Endothelial cell of hepatic sinusoid (primary cell): ENCODE measurements at regions not wholly inside any gene's neighbourhood (a gene's known extent, or its start where the extent isn't known, plus 50 kb on each side); places are given as distances from the start of the nearest gene placed in this dataset.
"Not testable (repeated sequence)": the region's sequence is repeated elsewhere in the genome, so short reads cannot be mapped to it uniquely, and the experiment has no call there.

Experiments used
- in situ Hi-C: cut with HindIII; loops from 2 replicates; pipeline ENCODE4 v1.10.0; 2017; ENCODE audit warnings: low sequenced_read_pairs

DNA sequence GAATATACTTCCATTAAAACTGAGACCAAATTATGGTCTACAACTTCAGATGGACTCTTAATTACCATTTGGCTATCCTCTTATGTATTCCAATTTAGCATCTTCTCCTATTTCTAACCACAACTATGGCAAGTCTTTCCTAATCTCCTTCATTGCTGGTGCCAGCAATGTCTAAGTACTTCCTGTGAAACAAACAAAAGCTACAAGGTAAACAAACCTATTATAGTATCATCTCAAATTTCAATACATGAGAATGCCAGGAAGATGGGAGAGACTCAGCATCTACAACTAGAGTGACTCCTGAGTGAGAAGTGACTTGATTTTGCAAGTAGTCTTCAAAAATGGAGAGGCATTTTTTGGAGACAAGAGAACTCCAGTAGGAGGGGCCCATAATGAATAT, 202.9 kb upstream of the ATXN7L3B start:
- in situ Hi-C loops: no loop called here

DNA sequence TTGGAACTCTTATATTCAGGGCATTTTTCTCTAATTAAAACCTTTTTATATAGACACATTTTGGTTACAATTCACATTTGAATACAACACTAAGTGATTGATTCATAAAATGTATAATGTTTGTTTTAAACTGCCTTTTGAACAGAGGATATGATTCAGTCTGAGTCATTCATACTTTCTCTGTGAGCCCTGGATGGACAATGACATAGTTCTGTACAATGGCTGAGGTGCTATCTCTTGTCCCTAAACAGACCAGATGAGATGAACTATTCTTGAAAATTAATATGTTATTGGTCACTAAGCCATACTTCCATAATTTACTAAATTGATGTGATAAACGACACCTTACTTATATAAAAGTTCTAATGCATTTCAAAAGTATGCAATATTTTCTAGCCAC, 199.7 kb upstream of the ATXN7L3B start:
- in situ Hi-C loops: no loop called here

DNA sequence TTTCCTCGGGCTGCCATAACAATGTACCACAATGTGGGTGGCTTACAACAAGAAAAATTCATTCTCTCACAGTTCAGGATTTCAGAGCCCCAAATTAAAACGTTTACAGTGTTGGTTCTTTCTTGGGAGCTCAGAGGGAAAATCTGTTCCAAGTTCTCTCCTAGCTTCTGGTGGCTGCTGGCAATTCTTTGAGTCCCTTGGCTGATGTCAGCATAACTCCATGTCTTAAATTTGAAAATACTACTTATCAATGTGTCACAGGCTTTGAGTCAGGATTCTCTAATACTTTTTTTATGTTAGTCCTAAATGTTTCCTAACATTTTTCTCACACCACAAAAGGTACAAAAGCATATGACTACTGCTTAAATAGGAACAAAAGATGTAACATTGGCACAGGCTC, 198.4 kb upstream of the ATXN7L3B start:
- in situ Hi-C loops: no loop called here

GRCh38 chr12:74349925-74350324, 187.7 kb upstream of the ATXN7L3B start:
- in situ Hi-C loops: no loop called here

- in situ Hi-C loops: no loop called here
These were observed 172.3 kb upstream of the ATXN7L3B start for GRCh38 chr12:74365178-74365964.

GRCh38 chr12:74370608-74371216, 166.9 kb upstream of the ATXN7L3B start:
- in situ Hi-C loops: no loop called here

GRCh38 chr12:74379114-74379513, 158.5 kb upstream of the ATXN7L3B start:
- in situ Hi-C loops: no loop called here

DNA sequence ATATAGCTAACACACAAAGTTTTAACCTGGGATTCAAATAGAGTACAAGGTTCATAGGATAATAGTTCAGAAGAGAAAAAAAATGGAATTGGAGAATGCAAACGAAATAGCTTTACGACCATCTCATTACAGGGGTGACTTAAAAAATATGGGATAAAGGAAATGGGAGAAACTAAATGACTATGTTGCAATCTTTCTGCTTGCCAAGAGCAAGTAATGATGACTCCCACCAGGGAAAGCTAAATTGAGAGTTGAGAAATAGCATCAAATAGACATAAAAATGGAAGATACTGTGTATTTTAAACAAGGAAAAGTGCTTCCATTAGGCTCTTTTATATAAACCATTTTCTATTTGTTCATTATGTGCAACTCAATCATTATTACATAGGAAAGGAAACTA, 155.7 kb upstream of the ATXN7L3B start:
- in situ Hi-C loops: no loop called here

GRCh38 chr12:74382983-74383382, 154.7 kb upstream of the ATXN7L3B start:
- in situ Hi-C loops: no loop called here

DNA sequence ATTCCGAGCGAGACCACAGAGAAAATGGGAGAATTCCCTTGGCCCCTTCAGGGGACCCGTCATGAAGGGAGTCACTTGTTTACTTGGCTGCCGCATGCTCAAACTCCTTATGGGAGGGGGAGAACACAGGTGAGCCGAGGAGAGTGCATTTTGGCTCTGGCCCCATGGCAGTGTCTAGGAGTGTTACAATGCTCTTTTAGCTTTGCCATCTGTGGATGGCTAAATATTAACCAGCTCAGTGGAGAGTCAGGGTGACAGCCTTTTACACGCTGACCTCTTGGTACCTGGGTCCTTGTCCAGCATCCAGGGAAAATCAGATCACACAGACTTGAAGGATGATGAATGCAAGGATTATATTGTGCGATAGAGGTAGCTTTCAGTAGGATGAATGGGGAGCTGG, 146.4 kb upstream of the ATXN7L3B start:
- in situ Hi-C loops: no loop called here

DNA sequence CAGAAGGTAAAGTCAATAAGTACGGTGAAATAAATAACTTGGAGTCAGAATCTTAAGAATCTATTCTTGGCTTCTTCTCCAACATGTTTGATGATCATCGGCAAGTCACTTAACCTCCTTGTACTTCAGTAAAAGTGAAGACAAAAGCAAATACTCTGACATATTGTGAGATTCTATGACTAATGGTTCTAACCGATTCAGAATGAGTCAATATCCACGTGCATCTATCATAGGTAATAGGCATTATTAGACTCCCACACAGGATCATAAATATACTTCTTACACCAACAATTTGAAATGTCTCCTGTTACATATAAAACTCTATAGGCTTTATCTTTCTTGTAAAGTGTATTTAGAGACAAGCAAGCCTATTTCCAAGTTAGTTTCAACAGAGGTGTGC, 144.4 kb upstream of the ATXN7L3B start:
- in situ Hi-C loops: no loop called here

GRCh38 chr12:74394647-74395046, 143.0 kb upstream of the ATXN7L3B start:
- in situ Hi-C loops: no loop called here

GRCh38 chr12:74401035-74401434, 136.6 kb upstream of the ATXN7L3B start:
- in situ Hi-C loops: no loop called here

DNA sequence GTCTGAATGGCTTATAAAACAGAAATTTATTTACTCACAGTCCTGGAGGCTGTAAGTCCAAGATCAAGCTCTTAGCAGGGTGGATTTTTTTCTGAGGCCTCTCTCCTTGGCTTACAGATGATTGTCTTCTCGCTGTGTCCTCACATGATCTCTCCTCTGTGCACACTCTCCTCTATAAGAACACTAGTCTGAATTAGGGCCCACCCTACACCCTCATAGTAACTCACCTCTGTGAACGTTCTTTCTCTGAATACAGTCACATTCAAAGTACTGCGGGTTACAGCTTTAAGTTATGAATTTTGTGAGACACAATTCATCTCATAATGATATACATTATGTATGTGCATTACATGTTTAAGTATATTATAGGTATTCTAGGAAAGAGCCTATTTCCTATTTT, 135.7 kb upstream of the ATXN7L3B start:
- in situ Hi-C loops: no loop called here

DNA sequence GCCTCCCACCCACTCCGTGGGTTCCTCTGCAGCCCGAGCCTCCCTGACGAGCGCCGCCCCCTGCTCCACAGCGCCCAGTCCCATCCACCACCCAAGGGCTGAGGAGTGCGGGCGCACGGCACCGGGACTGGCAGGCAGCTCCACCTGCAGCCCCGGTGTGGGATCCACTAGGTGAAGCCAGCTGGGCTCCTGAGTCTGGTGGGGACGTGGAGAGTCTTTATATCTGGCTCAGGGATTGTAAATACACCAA, 134.5 kb upstream of the ATXN7L3B start:
- in situ Hi-C loops: not testable (repeated sequence)

GRCh38 chr12:74408601-74409166, 129.0 kb upstream of the ATXN7L3B start:
- in situ Hi-C loops: no loop called here

DNA sequence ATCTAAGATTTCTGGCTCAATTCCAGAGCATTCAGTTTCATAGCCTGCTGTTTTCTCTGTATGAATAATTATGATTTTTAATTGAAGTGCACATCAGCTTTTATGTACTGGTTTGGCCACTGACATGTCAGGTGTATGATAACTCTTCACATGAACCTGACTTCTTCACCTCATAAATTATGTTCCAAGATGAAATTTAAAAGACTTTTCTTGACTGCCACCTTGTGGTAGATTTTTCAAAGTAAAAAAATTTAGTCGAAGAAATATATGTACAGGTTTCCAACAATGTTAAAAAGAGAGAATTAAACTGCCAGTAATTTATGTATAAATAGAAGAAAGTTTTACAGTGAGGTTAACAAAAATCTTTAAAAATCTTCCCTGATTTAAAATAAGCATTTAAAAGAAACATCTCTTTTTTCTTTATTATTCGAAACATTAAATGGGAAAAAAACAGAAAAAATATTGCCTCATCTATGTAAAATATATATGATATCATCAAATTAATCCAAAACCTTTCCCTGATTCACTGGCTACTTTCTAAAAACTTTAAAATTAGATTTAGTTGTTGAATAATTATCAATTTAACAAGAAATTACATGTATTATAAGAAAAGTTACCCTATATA, 124.9 kb upstream of the ATXN7L3B start:
- in situ Hi-C loops: no loop called here

DNA sequence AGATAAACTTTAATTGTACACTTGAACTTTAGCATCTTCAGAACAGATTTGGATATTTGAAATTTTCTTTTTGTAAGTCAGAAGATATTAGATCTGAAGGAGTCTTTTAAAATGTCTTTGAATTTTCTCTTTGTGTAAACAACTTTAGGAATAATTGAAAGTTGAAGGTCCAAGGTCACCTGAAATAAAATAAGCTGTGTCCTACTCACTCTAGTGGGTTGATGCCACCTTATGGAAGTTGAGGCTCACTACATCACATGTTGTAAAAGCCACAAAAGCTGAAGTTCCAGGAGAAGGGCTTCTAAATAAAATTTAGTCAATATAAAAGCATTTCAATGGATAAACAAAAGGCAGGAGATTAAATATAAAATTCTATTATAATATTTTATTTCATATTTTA, 122.0 kb upstream of the ATXN7L3B start:
- in situ Hi-C loops: no loop called here

DNA sequence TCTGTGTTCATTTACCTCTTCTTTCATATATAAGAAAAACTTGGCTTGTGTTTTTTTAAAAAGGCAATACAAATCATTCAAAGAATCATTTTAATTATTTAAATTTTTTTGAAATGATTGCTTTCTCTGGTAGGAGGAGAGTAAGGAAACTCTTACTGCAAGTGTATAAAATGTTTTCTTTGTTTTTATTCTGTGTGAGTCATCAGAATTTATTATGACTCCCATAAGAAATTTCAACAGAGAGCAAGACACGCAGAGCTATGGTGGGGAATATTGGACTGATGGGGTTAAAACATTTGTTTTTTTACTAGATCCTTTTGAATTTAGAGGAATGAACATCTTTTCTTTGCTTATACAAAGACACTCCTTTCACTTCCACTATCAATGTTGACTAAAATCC, 119.1 kb upstream of the ATXN7L3B start:
- in situ Hi-C loops: no loop called here

DNA sequence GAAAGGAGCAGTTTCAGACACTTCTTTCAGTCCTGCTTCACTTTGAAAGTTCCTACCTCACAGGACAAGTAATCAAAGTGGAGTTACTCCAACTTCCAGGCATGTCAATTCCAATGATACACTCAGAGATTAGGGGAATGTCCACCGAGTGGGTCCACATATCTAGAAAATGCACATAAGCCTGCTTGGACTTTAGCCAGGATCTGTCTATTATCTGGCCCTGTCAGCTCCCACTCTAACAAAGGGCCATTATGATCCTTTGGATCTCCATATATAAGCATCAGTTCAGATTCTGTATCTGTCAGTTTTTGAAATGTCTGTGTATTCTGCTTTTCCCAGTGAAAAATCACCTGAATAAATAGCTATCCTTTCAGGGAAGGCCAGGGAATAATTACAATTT, 112.9 kb upstream of the ATXN7L3B start:
- in situ Hi-C loops: no loop called here

DNA sequence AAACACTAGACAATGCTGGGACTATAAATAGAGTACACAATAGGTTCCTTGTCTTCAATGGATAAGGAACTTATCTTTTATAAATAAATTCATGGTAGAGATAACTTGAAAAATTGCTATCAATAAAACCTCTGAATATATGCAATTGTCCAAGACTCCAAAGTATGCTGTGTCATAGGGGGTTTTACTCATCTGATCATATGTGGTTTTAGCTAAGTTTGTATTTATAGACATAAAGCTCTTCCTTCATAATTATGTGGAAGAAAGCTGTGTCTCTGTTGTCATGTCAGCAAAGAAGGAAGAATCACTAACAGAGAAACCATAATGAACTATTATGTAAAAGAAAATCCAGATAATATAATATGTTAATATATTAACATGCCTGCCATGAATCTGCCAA, 111.5 kb upstream of the ATXN7L3B start:
- in situ Hi-C loops: no loop called here

GRCh38 chr12:74429535-74429934, 108.1 kb upstream of the ATXN7L3B start:
- in situ Hi-C loops: no loop called here
